ENCODE measurements at regions not wholly inside any gene's neighbourhood (a gene's known extent, or its start where the extent isn't known, plus 50 kb on each side); places are given as distances from the start of the nearest gene placed in this dataset.

GRCh38 chr17:12596961-12597360, 68.7 kb upstream of the MYOCD start:
- DNase-seq: no peak

GRCh38 chr17:12597895-12598294, 67.8 kb upstream of the MYOCD start:
- no peak for DNase-seq

- no peak for DNase-seq
Observed at GRCh38 chr17:12599186-12599920, 66.3 kb upstream of the MYOCD start.

- DNase-seq: no peak
Observed at GRCh38 chr17:12600349-12600748, 65.3 kb upstream of the MYOCD start.

- no peak for DNase-seq
Observed at GRCh38 chr17:12603566-12603965, 62.1 kb upstream of the MYOCD start.

GRCh38 chr17:12605222-12605621, 60.5 kb upstream of the MYOCD start:
- DNase-seq: no peak

- no peak for DNase-seq
Observed at GRCh38 chr17:12613566-12613965, 52.1 kb upstream of the MYOCD start.
